ENCODE measurements at regions not wholly inside any gene's neighbourhood (a gene's known extent, or its start where the extent isn't known, plus 50 kb on each side); places are given as distances from the start of the nearest gene placed in this dataset.
A peak's percentile ranks its signal among the peaks of the same experiment; 100 is the strongest.

DNA sequence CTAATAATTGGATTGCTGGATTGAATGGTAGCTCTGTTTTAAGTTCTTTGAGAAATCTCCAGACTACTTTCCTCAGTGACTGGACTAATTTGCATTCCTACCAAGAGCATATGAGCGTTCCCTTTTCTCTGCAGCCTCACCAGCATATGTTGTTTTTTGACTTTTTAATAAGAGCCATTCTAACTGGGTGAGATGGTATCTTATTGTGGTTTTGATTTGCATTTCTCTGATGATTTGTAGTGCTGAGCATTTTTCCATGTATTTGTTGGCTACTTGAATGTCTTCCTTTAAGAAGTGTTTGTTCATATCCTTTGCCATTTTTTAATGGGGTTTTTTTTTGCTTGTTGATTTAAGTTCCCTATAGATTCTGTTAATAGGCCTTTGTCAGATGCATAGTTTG is 94.7 kb upstream of the AHI1 start:
- no peak overlapping the region for H3K27ac ChIP-seq
- DNase-seq (no peak), ATAC-seq (no peak)
- TF ChIP-seq, protein P1, sequence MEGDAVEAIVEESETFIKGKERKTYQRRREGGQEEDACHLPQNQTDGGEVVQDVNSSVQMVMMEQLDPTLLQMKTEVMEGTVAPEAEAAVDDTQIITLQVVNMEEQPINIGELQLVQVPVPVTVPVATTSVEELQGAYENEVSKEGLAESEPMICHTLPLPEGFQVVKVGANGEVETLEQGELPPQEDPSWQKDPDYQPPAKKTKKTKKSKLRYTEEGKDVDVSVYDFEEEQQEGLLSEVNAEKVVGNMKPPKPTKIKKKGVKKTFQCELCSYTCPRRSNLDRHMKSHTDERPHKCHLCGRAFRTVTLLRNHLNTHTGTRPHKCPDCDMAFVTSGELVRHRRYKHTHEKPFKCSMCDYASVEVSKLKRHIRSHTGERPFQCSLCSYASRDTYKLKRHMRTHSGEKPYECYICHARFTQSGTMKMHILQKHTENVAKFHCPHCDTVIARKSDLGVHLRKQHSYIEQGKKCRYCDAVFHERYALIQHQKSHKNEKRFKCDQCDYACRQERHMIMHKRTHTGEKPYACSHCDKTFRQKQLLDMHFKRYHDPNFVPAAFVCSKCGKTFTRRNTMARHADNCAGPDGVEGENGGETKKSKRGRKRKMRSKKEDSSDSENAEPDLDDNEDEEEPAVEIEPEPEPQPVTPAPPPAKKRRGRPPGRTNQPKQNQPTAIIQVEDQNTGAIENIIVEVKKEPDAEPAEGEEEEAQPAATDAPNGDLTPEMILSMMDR (IDR thresholded peaks at IDR 0.05), result no peak
- no peaks in the 10 kb centered on the region for H3K4me1 ChIP-seq
- intact Hi-C loops (cut with DNase I), result no loop called here
- H3K9me3 ChIP-seq, result peaks cover 0 to 5% of the 10 kb centered on the region in 2 donors
- H3K36me3 ChIP-seq, result no peaks in the 10 kb centered on the region
- H3K27me3 ChIP-seq, result no peaks in the 10 kb centered on the region
- no peak overlapping the region for H3K4me3 ChIP-seq

DNA sequence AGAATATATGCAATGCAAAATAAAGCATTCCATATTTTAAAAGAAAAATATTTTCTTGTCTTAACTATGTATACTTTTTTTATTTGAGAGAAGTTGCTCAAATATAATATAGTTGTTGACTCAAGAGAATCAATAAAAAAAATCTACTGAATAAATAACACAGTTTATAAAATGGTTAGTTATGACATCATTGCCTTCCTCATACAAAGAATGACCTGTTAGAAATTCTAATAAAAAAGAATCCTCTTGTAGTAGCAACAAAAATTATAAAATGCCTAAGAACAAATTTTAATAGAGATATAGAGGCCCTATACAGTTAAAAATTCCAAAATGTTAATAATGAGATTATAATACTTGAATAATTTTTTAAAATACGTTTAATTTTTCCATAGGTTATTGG is 96.5 kb upstream of the AHI1 start:
- Histone ChIP-seq H3K4me1 (no peaks in the 10 kb centered on the region), H3K9me3 (peaks cover 0 to 8% of the 10 kb centered on the region in 2 donors), H3K4me3 (no peak overlapping the region), H3K27me3 (no peaks in the 10 kb centered on the region), H3K36me3 (no peaks in the 10 kb centered on the region), H3K27ac (no peak overlapping the region)
- intact Hi-C loops (cut with DNase I), result no loop called here
- TF ChIP-seq, protein P1 (IDR thresholded peaks at IDR 0.05), result no peak
- DNase-seq (no peak), ATAC-seq (no peak)

DNA sequence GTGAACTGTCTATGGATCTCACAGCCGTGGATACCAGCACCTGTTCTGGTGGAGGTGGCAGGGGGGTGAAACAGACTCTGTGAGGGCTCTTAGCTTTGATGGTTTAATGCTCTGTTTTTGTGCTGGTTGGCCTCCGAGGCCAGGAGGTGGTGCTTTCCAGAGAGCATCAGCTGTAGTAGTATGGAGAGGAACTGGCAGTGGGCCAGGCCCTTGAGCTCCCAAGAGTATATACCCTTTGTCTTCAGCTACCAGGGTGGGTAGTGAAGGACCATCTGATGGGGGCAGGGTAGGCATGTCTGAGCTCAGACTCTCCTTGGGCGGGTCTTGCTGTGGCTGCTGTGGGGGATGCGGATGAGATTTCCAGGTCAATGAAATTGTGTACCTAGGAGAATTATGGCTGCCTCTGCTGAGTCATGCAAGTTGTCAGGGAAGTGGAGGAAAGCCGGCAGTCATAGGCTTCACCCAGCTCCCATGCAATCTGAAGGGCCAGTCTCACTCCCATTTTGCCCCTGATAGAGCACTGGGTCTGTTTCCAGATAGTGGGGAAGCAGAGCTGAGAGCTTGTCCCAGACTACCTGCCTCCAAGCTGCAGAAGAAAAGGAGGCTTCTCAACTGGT is 102.7 kb upstream of the AHI1 start:
- DNase-seq (peak in 1 of 4 donors; percentile 7), ATAC-seq (no peak)
- H3K4me3 ChIP-seq, result no peak overlapping the region

DNA sequence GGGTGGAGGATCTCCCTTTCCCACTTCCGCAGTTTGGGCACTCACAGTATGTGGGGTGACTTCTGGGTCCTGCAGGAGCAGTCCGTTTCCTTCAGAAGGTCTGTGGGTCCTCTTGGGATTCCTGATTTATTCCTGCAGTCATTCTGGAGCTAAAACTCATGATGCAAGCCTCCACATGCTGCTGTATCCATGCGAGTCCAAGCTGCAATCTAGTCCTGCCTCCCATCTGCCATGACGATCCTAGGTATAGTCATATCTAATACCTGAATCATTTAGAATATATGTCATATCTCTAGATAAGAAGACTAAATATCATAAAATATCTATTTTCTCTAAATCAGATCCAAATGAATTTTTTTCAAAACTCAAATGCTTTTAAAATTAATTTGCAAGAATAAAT is 103.4 kb upstream of the AHI1 start:
- H3K4me3 ChIP-seq, result no peak overlapping the region
- H3K36me3 ChIP-seq, result no peaks in the 10 kb centered on the region
- intact Hi-C loops (cut with DNase I), result no loop called here

More for the DNA sequence above, 102.7 kb upstream of the AHI1 start:
- no peaks in the 10 kb centered on the region for H3K4me1 ChIP-seq
- no peak overlapping the region for H3K27ac ChIP-seq
- no peaks in the 10 kb centered on the region for H3K27me3 ChIP-seq
- H3K36me3 ChIP-seq, result no peaks in the 10 kb centered on the region
- TF ChIP-seq, protein P1 (IDR thresholded peaks at IDR 0.05), result no peak
- H3K9me3 ChIP-seq, result peaks cover 0 to 10% of the 10 kb centered on the region in 2 donors
- intact Hi-C loops (cut with DNase I), result no loop called here

DNA sequence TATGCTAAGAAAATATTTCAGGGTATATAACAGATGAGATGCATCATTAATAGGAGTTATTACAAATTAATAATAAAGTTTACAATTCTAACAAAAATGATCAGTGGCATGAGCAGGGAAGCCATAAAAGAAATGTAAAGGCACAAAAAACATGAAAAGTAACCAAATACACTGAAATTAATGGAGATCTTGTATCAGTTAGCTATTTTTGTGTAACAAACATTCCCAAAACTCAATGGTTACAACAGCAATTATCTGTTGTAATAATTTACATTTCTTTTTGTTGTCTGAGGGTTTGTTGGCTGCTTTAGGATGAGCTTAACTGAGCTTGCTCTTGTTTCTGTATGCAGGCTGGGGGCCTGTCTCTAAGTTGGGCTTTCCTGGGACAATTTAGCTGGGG is 104.3 kb upstream of the AHI1 start:
- H3K27me3 ChIP-seq, result no peaks in the 10 kb centered on the region
- TF ChIP-seq, protein P1 (IDR thresholded peaks at IDR 0.05), result no peak
- H3K27ac ChIP-seq, result no peak overlapping the region
- H3K4me3 ChIP-seq, result no peak overlapping the region
- no peaks in the 10 kb centered on the region for H3K4me1 ChIP-seq
- peaks cover 0 to 6% of the 10 kb centered on the region in 2 donors for H3K9me3 ChIP-seq
- ATAC-seq (no peak), DNase-seq (no peak)
- no peaks in the 10 kb centered on the region for H3K36me3 ChIP-seq
- intact Hi-C loops (cut with DNase I), result no loop called here

More for the DNA sequence above, 103.4 kb upstream of the AHI1 start:
- TF ChIP-seq, protein P1 (IDR thresholded peaks at IDR 0.05), result no peak
- Histone ChIP-seq H3K9me3 (peaks cover 0 to 10% of the 10 kb centered on the region in 2 donors), H3K4me1 (no peaks in the 10 kb centered on the region), H3K27me3 (no peaks in the 10 kb centered on the region), H3K27ac (no peak overlapping the region)
- ATAC-seq, result no peak
- DNase-seq, result no peak

All from left lung (tissue), 4 donors.